ENCODE measurements at regions not wholly inside any gene's neighbourhood (a gene's known extent, or its start where the extent isn't known, plus 50 kb on each side); places are given as distances from the start of the nearest gene placed in this dataset.

GRCh38 chr2:9736021-9736420, 105.2 kb upstream of the YWHAQ start:
- Histone ChIP-seq H3K27ac (peak overlapping the region in 5 of 21 experiments; percentile 16 to 69 (median 63)), H3K4me3 (no peak overlapping the region)

GRCh38 chr2:9737053-9737875, 106.0 kb upstream of the TAF1B start:
- Histone ChIP-seq H3K27ac (peak overlapping the region in 8 of 21 experiments; percentile 2 to 63 (median 38)), H3K4me3 (no peak overlapping the region)

- Histone ChIP-seq H3K27ac (peak overlapping the region in 5 of 21 experiments; percentile 21 to 91 (median 69)), H3K4me3 (no peak overlapping the region)
These were observed 105.2 kb upstream of the TAF1B start for GRCh38 chr2:9738062-9738461.

GRCh38 chr2:9738535-9739496, 104.5 kb upstream of the TAF1B start:
- Histone ChIP-seq H3K27ac (peak overlapping the region in 20 of 21 experiments; percentile 3 to 91 (median 63)), H3K4me3 (peak overlapping the region in 6 of 7 experiments; percentile 10 to 34 (median 14))

- peak overlapping the region in 6 of 7 experiments; percentile 10 to 34 (median 14) for H3K4me3 ChIP-seq
These were observed 103.7 kb upstream of the TAF1B start for GRCh38 chr2:9739531-9739964.

GRCh38 chr2:9740382-9741073, 102.7 kb upstream of the TAF1B start:
- H3K27ac ChIP-seq: no peak overlapping the region
- no peak overlapping the region for H3K4me3 ChIP-seq

More at GRCh38 chr2:9739531-9739964, 103.7 kb upstream of the TAF1B start:
- peak overlapping the region in 18 of 21 experiments; percentile 3 to 91 (median 64) for H3K27ac ChIP-seq

GRCh38 chr2:9741110-9741509, 102.2 kb upstream of the TAF1B start:
- Histone ChIP-seq H3K27ac (no peak overlapping the region), H3K4me3 (no peak overlapping the region)

GRCh38 chr2:9742601-9743000, 100.7 kb upstream of the TAF1B start:
- H3K4me3 ChIP-seq: no peak overlapping the region
- no peak overlapping the region for H3K27ac ChIP-seq

GRCh38 chr2:9744256-9745004, 98.8 kb upstream of the TAF1B start:
- H3K27ac ChIP-seq: peak overlapping the region in 1 of 21 experiments; percentile 60
- no peak overlapping the region for H3K4me3 ChIP-seq

GRCh38 chr2:9745153-9745899, 97.9 kb upstream of the TAF1B start:
- Histone ChIP-seq H3K4me3 (no peak overlapping the region), H3K27ac (no peak overlapping the region)

- Histone ChIP-seq H3K27ac (no peak overlapping the region), H3K4me3 (no peak overlapping the region)
These were observed 95.9 kb upstream of the TAF1B start for GRCh38 chr2:9747396-9747795.

GRCh38 chr2:9748577-9748976, 94.7 kb upstream of the TAF1B start:
- H3K4me3 ChIP-seq: no peak overlapping the region
- no peak overlapping the region for H3K27ac ChIP-seq

GRCh38 chr2:9749546-9750223, 93.6 kb upstream of the TAF1B start:
- no peak overlapping the region for H3K27ac ChIP-seq

GRCh38 chr2:9750224-9751215, 92.8 kb upstream of the TAF1B start:
- H3K4me3 ChIP-seq: no peak overlapping the region
- H3K27ac ChIP-seq: no peak overlapping the region

More at GRCh38 chr2:9749546-9750223, 93.6 kb upstream of the TAF1B start:
- no peak overlapping the region for H3K4me3 ChIP-seq

- Histone ChIP-seq H3K27ac (peak overlapping the region in 4 of 21 experiments; percentile 6 to 90 (median 84)), H3K4me3 (no peak overlapping the region)
These were observed 91.4 kb upstream of the TAF1B start for GRCh38 chr2:9751831-9752230.
